IMR-90 (cell line): ENCODE measurements at regions not wholly inside any gene's neighbourhood (a gene's known extent, or its start where the extent isn't known, plus 50 kb on each side); places are given as distances from the start of the nearest gene placed in this dataset.

Experiments
- ATAC-seq: fragments of 200-7000 bp; cut with Tn5 transposase; 2 replicates; pipeline ENCODE4 v1.9.1; 2020; ENCODE audit warnings: low read depth, mild to moderate bottlenecking, moderate library complexity
- BruUV-seq: library from RNA; stranded (reverse); fragments of 400-500 nt; replicated peaks from 2 replicates; lab custom pipeline; 2021; lab: Mats Ljungman, UMichigan
- CTCF ChIA-PET: fragments of 300-600 bp; formaldehyde crosslinking; extraction: SDS; loops from one replicate; lab custom pipeline; 2021; ENCODE audit warnings: antibody characterized with exemption; lab: Yijun Ruan, JAX
- POLR2A ChIA-PET: fragments of 300-600 bp; sonication (Branson Sonifier 250); formaldehyde crosslinking; loops from one replicate; lab custom pipeline; 2022; ENCODE audit warnings: antibody characterized with exemption; ENCODE audit not compliant: unreplicated experiment; lab: Charles Lee
- DNase-seq: peaks from one replicate; pipeline ENCODE4 v3.0.0; 2013
- H2AFZ ChIP-seq: replicated peaks from 2 replicates; pipeline ENCODE3; 2013; ENCODE audit warnings: low read length, mild to moderate bottlenecking; ENCODE audit not compliant: poor library complexity
- H2AK5ac ChIP-seq: 2 replicates; pipeline ENCODE4 v1.6.1; 2013; ENCODE audit warnings: low read depth, low read length, inconsistent platforms
- H2AK9ac ChIP-seq: replicated peaks from 2 replicates; pipeline ENCODE3; 2013; ENCODE audit warnings: mild to moderate bottlenecking, low read depth, low read length, moderate library complexity; ENCODE audit not compliant: poor library complexity
- H2BK120ac ChIP-seq: 2 replicates; pipeline ENCODE4 v1.6.1; 2013; ENCODE audit warnings: low read depth, low read length, inconsistent platforms
- H2BK15ac ChIP-seq: 3 replicates; pipeline ENCODE4 v1.6.1; 2013; ENCODE audit warnings: low read depth, low read length, inconsistent platforms
- H2BK20ac ChIP-seq: 2 replicates; pipeline ENCODE4 v1.6.1; 2013; ENCODE audit warnings: low read depth, mild to moderate bottlenecking, inconsistent platforms, low read length, moderate library complexity
- H2BK5ac ChIP-seq: 2 replicates; pipeline ENCODE4 v1.6.1; 2013; ENCODE audit warnings: mild to moderate bottlenecking, low read depth, low read length, inconsistent platforms; ENCODE audit not compliant: poor library complexity, severe bottlenecking
- H3K14ac ChIP-seq: replicated peaks from 2 replicates; pipeline ENCODE4 v1.6.1; 2013; ENCODE audit warnings: low read depth, low read length, inconsistent platforms
- H3K18ac ChIP-seq: 2 replicates; pipeline ENCODE4 v1.6.1; 2013; ENCODE audit warnings: low read depth, low read length, control low read depth
- H3K23ac ChIP-seq: 2 replicates; pipeline ENCODE4 v1.6.1; 2013; ENCODE audit warnings: low read depth, low read length, inconsistent platforms
- H3K27ac ChIP-seq: 2 replicates; pipeline ENCODE4 v1.5.1; 2013; ENCODE audit warnings: mild to moderate bottlenecking, control low read depth, low read length; ENCODE audit not compliant: insufficient read depth
- H3K27me3 ChIP-seq: 2 replicates; pipeline ENCODE4 v1.6.1; 2013; ENCODE audit warnings: low read length; ENCODE audit not compliant: control insufficient read depth, insufficient read depth
- H3K36me3 ChIP-seq: 2 replicates; pipeline ENCODE4 v1.6.1; 2013; ENCODE audit warnings: low read length, mixed read lengths; ENCODE audit not compliant: control insufficient read depth, insufficient read depth
- H3K4ac ChIP-seq: 2 replicates; pipeline ENCODE4 v1.6.1; 2013; ENCODE audit warnings: low read depth, low read length, inconsistent platforms
- H3K4me1 ChIP-seq: 2 replicates; pipeline ENCODE4 v1.6.1; 2013; ENCODE audit warnings: low read length, mixed read lengths; ENCODE audit not compliant: control insufficient read depth, insufficient read depth
- H3K4me2 ChIP-seq: 2 replicates; pipeline ENCODE4 v1.6.1; 2013; ENCODE audit warnings: low read depth, mild to moderate bottlenecking, control low read depth, low read length, moderate library complexity
- H3K4me3 ChIP-seq: 2 replicates; pipeline ENCODE4 v1.5.1; 2013; ENCODE audit warnings: low read depth, mild to moderate bottlenecking, control low read depth, low read length, moderate library complexity; ENCODE audit not compliant: insufficient read depth
- H3K56ac ChIP-seq: 2 replicates; pipeline ENCODE4 v1.6.1; 2013; ENCODE audit warnings: low read length, inconsistent platforms; ENCODE audit not compliant: insufficient read depth; ENCODE audit errors: extremely low read depth
- H3K79me1 ChIP-seq, 2 experiments: 2 replicates each; pipeline ENCODE4 v1.6.1; 2013; ENCODE audit warnings: low read length in 2 of 2, inconsistent platforms in 1 of 2, low read depth in 1 of 2
- H3K9ac ChIP-seq: 2 replicates; pipeline ENCODE4 v1.6.1; 2013; ENCODE audit warnings: low read depth, low read length, control low read depth
- H3K9me1 ChIP-seq: 2 replicates; pipeline ENCODE4 v1.6.1; 2013; ENCODE audit warnings: low read length, inconsistent platforms; ENCODE audit not compliant: insufficient read depth
- H3K9me3 ChIP-seq: 2 replicates; pipeline ENCODE4 v1.6.1; 2013; ENCODE audit warnings: low read length; ENCODE audit not compliant: control insufficient read depth, insufficient read depth
- H4K20me1 ChIP-seq: 2 replicates; pipeline ENCODE4 v1.6.1; 2013; ENCODE audit warnings: low read length, inconsistent platforms; ENCODE audit not compliant: insufficient read depth
- H4K5ac ChIP-seq: 2 replicates; pipeline ENCODE4 v1.6.1; 2013; ENCODE audit warnings: mild to moderate bottlenecking, low read depth, low read length, control low read depth
- H4K8ac ChIP-seq, 2 experiments: 2 replicates each; pipeline ENCODE4 v1.6.1; 2013; ENCODE audit warnings: low read depth in 2 of 2, low read length in 2 of 2, control low read depth in 1 of 2, inconsistent platforms in 1 of 2
- H4K91ac ChIP-seq: 2 replicates; pipeline ENCODE4 v1.6.1; 2013; ENCODE audit warnings: low read depth, low read length, inconsistent platforms; ENCODE audit not compliant: insufficient read depth
- BHLHE40 ChIP-seq: fragments of 150-350 bp; IDR thresholded peaks from 2 replicates; pipeline ENCODE4 v1.6.1; 2016; ENCODE audit warnings: mild to moderate bottlenecking, low read depth, low read length
- CEBPB ChIP-seq: IDR thresholded peaks from 2 replicates; pipeline ENCODE4 v1.6.1; 2012; ENCODE audit warnings: low read depth, low read length, improper control_type of control experiment
- CHD1 ChIP-seq: IDR thresholded peaks from 2 replicates; pipeline ENCODE4 v1.6.1; 2012; ENCODE audit warnings: low read depth, low read length, improper control_type of control experiment
- CTCF ChIP-seq: conservative IDR thresholded peaks from 2 replicates; pipeline ENCODE4 v1.5.1; 2012; ENCODE audit warnings: mild to moderate bottlenecking, low read depth, low read length, improper control_type of control experiment
- ELK1 ChIP-seq: fragments of 150-350 bp; IDR thresholded peaks from 2 replicates; pipeline ENCODE4 v1.6.1; 2016; ENCODE audit warnings: low read depth, mild to moderate bottlenecking, low read length, moderate library complexity, borderline replicate concordance
- FOS ChIP-seq: fragments of 150-350 bp; IDR thresholded peaks from 2 replicates; pipeline ENCODE4 v1.6.1; 2016; ENCODE audit warnings: low read depth, low read length
- MAFK ChIP-seq: IDR thresholded peaks from 2 replicates; pipeline ENCODE4 v1.6.1; 2012; ENCODE audit warnings: low read depth, low read length, improper control_type of control experiment
- MAZ ChIP-seq: IDR thresholded peaks from 2 replicates; pipeline ENCODE4 v1.6.1; 2012; ENCODE audit warnings: low read depth, mild to moderate bottlenecking, low read length, improper control_type of control experiment, moderate library complexity, borderline replicate concordance
- MXI1 ChIP-seq: IDR thresholded peaks from 2 replicates; pipeline ENCODE4 v1.6.1; 2012; ENCODE audit warnings: low read depth, mild to moderate bottlenecking, low read length, moderate library complexity, borderline replicate concordance
- NFE2L2 ChIP-seq: fragments of 150-350 bp; IDR thresholded peaks from 2 replicates; pipeline ENCODE4 v1.6.1; 2016; ENCODE audit warnings: low read depth, mild to moderate bottlenecking, low read length
- POLR2A ChIP-seq: IDR thresholded peaks from 2 replicates; pipeline ENCODE4 v1.6.1; 2012; ENCODE audit warnings: mild to moderate bottlenecking, low read depth, low read length
- RAD21 ChIP-seq: IDR thresholded peaks from 2 replicates; pipeline ENCODE4 v1.6.1; 2012; ENCODE audit warnings: low read length, improper control_type of control experiment
- RCOR1 ChIP-seq: IDR thresholded peaks from 2 replicates; pipeline ENCODE4 v1.6.1; 2012; ENCODE audit warnings: mild to moderate bottlenecking, low read length, improper control_type of control experiment; ENCODE audit not compliant: insufficient replicate concordance
- RFX5 ChIP-seq: IDR thresholded peaks from 2 replicates; pipeline ENCODE4 v1.8.0; 2012; ENCODE audit warnings: low read depth, mild to moderate bottlenecking, low read length, moderate library complexity
- SMC3 ChIP-seq: fragments of 150-350 bp; IDR thresholded peaks from 2 replicates; pipeline ENCODE4 v1.6.1; 2016; ENCODE audit warnings: low read depth, mild to moderate bottlenecking, antibody characterized with exemption, low read length, moderate library complexity
- USF2 ChIP-seq: fragments of 150-350 bp; IDR thresholded peaks from 2 replicates; pipeline ENCODE4 v1.6.1; 2017; ENCODE audit warnings: mild to moderate bottlenecking, antibody characterized with exemption, low read length, low read depth
- WGBS, 2 experiments: methylation state at CpG; one replicate each; pipeline versions ENCODE4 v1.1.5 to v1.1.7; 2013; ENCODE audit warnings: missing lambda C conversion rate in 2 of 2; ENCODE audit not compliant: insufficient read length in 1 of 2; ENCODE audit errors: extremely low coverage in 2 of 2; 5-methylcytosine and 5-hydroxymethylcytosine counted together
- dilution Hi-C: fragments of 300-500 bp; cut with HindIII; formaldehyde crosslinking; loops from one replicate; pipeline ENCODE4 v1.14.3; 2018; ENCODE audit warnings: low sequenced_read_pairs; ENCODE audit not compliant: unreplicated experiment
- in situ Hi-C: fragments of 300-500 bp; cut with MboI; formaldehyde crosslinking; loops from 3 replicates; pipeline ENCODE4 v1.14.3; 2019; ENCODE audit warnings: low sequenced_read_pairs, inconsistent platforms, mixed read lengths
- intact Hi-C: fragments of 100-400 bp; cut with micrococcal nuclease; formaldehyde crosslinking; loops from 2 replicates; pipeline ENCODE4 v1.10.0; 2022

GRCh38 chr11:92317721-92318120 lies 93.1 kb downstream of the FAT3 start:
- no peak overlapping the region for H2AK5ac ChIP-seq
- H3K4me2 ChIP-seq = no peak overlapping the region
- H4K20me1 ChIP-seq = no peaks in the 10 kb centered on the region
- H3K27ac ChIP-seq = no peak overlapping the region
- H3K18ac ChIP-seq = no peak overlapping the region
- H3K9me3 ChIP-seq = no peaks in the 10 kb centered on the region
- no peak overlapping the region for H2AFZ ChIP-seq
- intact Hi-C loops (no loop called here), dilution Hi-C loops (no loop called here), in situ Hi-C loops (no loop called here)
- POLR2A ChIA-PET = no interaction called here
- no peak overlapping the region for H3K4me3 ChIP-seq
- H3K4me1 ChIP-seq = no peaks in the 10 kb centered on the region; the same call in 1 of the 2 replicates
- H3K79me1 ChIP-seq = no peaks in the 10 kb centered on the region
- H4K8ac ChIP-seq = no peak overlapping the region
- H2BK15ac ChIP-seq = no peak overlapping the region
- no peak overlapping the region for H2BK120ac ChIP-seq
- no peak for TF ChIP-seq SMC3
- no peak for TF ChIP-seq RCOR1
- no peak for TF ChIP-seq RAD21
- TF ChIP-seq BHLHE40 = no peak
- TF ChIP-seq NFE2L2 = no peak
- no peak for TF ChIP-seq CHD1
- no peak for TF ChIP-seq USF2
- no peak for TF ChIP-seq RFX5
- TF ChIP-seq MAZ = no peak
- TF ChIP-seq MXI1 = no peak
- no peak for TF ChIP-seq FOS
- TF ChIP-seq POLR2A = no peak
- TF ChIP-seq CTCF = no peak
- TF ChIP-seq ELK1 = no peak
- TF ChIP-seq MAFK = no peak
- no peak for TF ChIP-seq CEBPB
- no peaks in the 10 kb centered on the region for H3K27me3 ChIP-seq
- no peak overlapping the region for H3K14ac ChIP-seq
- DNase-seq (no peak), ATAC-seq (no peak)
- no peak overlapping the region for H2BK20ac ChIP-seq
- H3K9ac ChIP-seq = no peak overlapping the region
- CTCF ChIA-PET = no interaction called here
- no peak overlapping the region for H4K5ac ChIP-seq
- H2BK5ac ChIP-seq = no peak overlapping the region
- no peak overlapping the region for H3K56ac ChIP-seq
- no peak overlapping the region for H3K4ac ChIP-seq
- no TSS peak for BruUV-seq
- no peaks in the 10 kb centered on the region for H3K36me3 ChIP-seq
- no peak overlapping the region for H3K23ac ChIP-seq
- no CpG with 5 or more reads among the region's 2 CpGs for WGBS, 2 experiments
- no peak overlapping the region for H2AK9ac ChIP-seq
- no peak overlapping the region for H4K91ac ChIP-seq
- no peaks in the 10 kb centered on the region for H3K9me1 ChIP-seq
